ENCODE measurements at regions not wholly inside any gene's neighbourhood (a gene's known extent, or its start where the extent isn't known, plus 50 kb on each side); places are given as distances from the start of the nearest gene placed in this dataset.

DNA sequence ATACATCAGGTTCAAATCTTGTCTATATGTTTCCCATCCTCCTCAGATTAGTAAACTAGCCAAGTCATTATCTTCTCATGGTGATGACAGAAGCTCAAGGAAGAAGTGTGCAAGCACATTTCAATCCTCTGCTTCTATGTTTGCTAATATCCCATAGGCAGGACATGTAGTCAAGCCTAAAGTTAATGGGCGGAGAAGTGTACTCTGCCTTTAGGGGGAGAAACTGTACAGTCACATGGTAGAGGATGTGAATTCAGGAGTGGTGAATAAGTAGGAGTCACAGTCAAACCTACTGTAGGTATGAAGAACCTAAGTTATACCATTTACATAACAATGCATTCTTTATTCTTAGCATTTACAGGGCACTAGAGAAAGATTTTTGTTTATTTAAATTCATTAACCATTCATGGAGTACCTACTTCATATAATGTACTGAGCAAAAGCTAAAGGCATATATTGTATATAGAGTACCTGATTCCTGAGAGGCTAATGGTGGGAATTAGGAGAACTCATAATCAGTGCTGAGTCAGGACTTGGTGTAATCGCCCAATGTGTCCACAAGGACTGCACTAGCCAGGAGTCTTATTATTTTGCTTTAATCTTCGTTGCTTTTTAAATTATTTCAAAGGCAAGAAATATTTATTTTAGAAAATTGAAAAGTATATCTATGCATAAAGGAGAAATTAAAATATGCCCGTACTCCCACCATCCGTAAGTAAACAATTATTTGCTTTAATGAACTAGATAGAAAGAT, 394.3 kb upstream of the ETAA1 start:
- DNase-seq (ENCODE audit: low read depth): no peak
- TF ChIP-seq, protein P1, sequence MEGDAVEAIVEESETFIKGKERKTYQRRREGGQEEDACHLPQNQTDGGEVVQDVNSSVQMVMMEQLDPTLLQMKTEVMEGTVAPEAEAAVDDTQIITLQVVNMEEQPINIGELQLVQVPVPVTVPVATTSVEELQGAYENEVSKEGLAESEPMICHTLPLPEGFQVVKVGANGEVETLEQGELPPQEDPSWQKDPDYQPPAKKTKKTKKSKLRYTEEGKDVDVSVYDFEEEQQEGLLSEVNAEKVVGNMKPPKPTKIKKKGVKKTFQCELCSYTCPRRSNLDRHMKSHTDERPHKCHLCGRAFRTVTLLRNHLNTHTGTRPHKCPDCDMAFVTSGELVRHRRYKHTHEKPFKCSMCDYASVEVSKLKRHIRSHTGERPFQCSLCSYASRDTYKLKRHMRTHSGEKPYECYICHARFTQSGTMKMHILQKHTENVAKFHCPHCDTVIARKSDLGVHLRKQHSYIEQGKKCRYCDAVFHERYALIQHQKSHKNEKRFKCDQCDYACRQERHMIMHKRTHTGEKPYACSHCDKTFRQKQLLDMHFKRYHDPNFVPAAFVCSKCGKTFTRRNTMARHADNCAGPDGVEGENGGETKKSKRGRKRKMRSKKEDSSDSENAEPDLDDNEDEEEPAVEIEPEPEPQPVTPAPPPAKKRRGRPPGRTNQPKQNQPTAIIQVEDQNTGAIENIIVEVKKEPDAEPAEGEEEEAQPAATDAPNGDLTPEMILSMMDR (IDR thresholded peaks at IDR 0.05; ENCODE audit: control insufficient read depth, extremely low read depth, insufficient read depth): no peak
- H3K4me3 ChIP-seq (ENCODE audit: low read depth, low read length): no peak overlapping the region

DNA sequence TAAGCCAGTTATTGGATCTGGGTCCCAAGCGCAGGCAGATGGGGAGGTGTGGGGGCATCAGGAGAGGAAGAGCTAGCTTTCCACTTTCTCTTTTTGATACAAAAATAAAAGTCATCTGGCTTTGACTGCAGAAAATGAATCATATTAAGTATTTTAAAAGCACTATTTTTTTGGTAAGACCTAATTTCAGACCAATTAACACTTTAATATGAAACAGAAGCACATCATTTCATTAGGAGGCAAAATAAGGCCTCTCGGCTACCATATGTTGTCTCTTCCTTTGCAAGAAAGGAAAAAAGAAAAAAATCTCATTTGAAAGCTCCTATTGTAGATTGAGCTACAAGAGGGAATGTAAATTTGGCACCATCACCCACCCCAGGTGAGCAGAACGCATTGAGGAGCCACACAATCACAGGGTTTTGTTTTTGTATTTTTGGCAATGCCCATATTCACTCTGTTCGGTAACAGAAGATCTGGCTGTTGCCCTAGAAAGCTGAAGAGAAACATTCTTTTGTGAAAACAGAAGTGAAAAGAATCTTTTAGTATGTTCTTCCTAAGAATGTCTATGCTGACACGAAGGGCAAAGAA, 390.7 kb upstream of the ETAA1 start:
- no peak overlapping the region for H3K4me3 ChIP-seq (ENCODE audit: low read depth, low read length)
- no peak for DNase-seq (ENCODE audit: low read depth)
- TF ChIP-seq, protein P1 (IDR thresholded peaks at IDR 0.05; ENCODE audit: control insufficient read depth, extremely low read depth, insufficient read depth): no peak

DNA sequence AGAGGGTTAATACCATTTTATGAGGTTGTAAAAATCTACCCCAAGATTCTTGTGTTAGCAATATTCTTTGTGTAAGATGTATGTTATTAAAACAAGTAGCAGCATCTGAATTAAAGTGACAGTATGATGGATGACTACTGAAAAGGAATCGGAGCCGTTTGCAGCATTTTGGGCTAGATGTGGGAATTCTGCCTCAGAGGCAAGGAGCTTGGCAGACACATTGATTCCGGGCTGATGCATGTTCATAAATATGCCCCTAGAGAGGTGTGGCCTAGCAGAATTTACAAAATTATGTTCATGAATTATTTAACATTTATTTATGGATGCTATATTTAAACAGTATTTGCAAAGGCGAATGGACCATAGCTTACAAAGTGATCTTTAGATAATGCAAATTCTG, 389.0 kb upstream of the ETAA1 start:
- TF ChIP-seq, protein P1 (IDR thresholded peaks at IDR 0.05; ENCODE audit: control insufficient read depth, extremely low read depth, insufficient read depth): no peak
- no peak overlapping the region for H3K4me3 ChIP-seq (ENCODE audit: low read depth, low read length)
- DNase-seq (ENCODE audit: low read depth): no peak

DNA sequence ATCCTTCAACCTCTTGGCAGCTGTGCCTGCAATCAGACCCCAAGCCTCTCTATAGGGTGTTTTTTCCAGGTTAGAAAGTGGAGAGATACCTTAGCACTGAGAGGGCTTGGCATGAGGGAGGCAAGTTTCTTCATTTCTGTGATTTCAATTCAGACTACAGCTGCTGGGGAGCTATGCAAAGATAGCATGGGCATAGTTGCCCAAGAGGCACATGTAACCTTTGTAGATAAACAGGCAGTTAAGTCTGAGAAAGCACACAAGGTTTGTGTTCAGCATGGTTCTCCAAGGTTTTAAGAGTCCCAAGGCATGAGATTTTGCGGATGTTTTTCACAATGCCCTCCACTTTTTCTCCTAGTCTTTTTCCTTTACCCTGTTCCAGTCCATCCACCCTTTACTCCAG, 385.0 kb upstream of the ETAA1 start:
- TF ChIP-seq, protein P1 (IDR thresholded peaks at IDR 0.05; ENCODE audit: control insufficient read depth, extremely low read depth, insufficient read depth): no peak
- H3K4me3 ChIP-seq (ENCODE audit: low read depth, low read length): no peak overlapping the region
- no peak for DNase-seq (ENCODE audit: low read depth)

DNA sequence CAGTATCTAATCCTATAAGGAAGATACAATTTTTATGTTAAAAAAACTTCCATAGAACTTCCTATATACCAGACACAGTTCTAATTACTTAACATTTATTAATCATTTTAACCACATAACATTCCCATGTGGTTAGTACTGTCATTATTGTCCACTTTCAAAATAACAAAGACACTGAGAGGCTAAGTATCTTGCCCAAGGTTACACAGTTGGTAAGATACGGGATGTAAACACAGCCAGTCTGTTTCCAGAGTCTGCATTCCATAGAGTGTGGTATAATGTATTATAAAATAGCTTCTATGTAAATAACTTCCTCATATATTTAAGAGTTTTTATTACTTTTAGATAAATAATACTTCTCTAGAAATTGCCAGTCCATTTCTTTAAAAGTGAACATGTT, 383.3 kb upstream of the ETAA1 start:
- TF ChIP-seq, protein P1 (IDR thresholded peaks at IDR 0.05; ENCODE audit: control insufficient read depth, extremely low read depth, insufficient read depth): no peak
- DNase-seq (ENCODE audit: low read depth): no peak
- H3K4me3 ChIP-seq (ENCODE audit: low read depth, low read length): no peak overlapping the region

DNA sequence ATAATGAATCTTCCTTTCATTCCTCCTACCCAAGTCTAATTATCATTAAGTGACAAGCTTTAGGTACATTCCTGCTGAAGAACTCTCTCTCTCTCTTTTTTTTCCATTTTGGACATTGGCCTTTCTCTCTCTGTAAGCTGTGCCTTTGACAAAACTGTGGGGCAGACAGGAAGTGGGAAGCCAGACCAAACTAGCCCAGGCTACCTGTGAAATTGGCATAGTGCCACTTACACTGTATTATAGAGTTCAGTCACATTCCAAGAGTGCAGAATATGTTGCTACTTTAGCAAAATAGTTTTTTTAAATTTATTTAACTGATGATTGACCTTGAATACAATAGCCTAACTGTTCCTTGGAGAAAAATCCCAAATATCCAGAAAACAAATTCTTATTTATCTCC, 381.5 kb upstream of the ETAA1 start:
- no peak for DNase-seq (ENCODE audit: low read depth)
- TF ChIP-seq, protein P1 (IDR thresholded peaks at IDR 0.05; ENCODE audit: control insufficient read depth, extremely low read depth, insufficient read depth): no peak
- no peak overlapping the region for H3K4me3 ChIP-seq (ENCODE audit: low read depth, low read length)

DNA sequence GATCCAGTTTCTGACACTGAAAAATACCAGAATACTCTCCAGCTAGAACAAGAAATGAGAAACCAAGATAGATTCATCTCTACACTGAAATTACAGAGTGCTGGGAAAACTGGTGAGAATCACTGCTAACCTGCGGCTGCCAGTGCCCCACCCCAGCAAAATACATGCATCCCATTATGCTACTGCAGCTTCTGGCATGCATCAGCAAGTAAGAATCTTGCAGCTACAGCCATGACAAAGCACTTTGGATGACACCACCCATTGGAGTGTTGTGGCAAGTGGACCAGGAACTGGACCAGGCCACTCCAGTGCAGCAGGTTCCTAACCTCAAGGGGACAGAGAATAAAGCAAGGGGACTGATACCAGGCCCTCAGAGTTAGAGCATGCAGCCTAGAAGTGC, 378.8 kb upstream of the ETAA1 start:
- TF ChIP-seq, protein P1 (IDR thresholded peaks at IDR 0.05; ENCODE audit: control insufficient read depth, extremely low read depth, insufficient read depth): no peak
- H3K4me3 ChIP-seq (ENCODE audit: low read depth, low read length): no peak overlapping the region
- DNase-seq (ENCODE audit: low read depth): no peak

All from LNCaP clone FGC (cell line).